Astrocyte (in vitro differentiated cells and primary cell): ENCODE measurements at regions not wholly inside any gene's neighbourhood (a gene's known extent, or its start where the extent isn't known, plus 50 kb on each side); places are given as distances from the start of the nearest gene placed in this dataset.

Experiments
- EZH2 ChIP-seq: IDR thresholded peaks from 2 replicates; pipeline ENCODE4 v1.6.1; 2012; ENCODE audit warnings: mild to moderate bottlenecking, low read length, inconsistent platforms; ENCODE audit not compliant: insufficient read depth
- TF ChIP-seq, protein P1 (sequence below): IDR thresholded peaks from 2 replicates; pipeline ENCODE4 v1.5.1; 2011; ENCODE audit warnings: low read depth, mild to moderate bottlenecking, inconsistent platforms, low read length, moderate library complexity; ENCODE audit not compliant: insufficient read depth

DNA sequence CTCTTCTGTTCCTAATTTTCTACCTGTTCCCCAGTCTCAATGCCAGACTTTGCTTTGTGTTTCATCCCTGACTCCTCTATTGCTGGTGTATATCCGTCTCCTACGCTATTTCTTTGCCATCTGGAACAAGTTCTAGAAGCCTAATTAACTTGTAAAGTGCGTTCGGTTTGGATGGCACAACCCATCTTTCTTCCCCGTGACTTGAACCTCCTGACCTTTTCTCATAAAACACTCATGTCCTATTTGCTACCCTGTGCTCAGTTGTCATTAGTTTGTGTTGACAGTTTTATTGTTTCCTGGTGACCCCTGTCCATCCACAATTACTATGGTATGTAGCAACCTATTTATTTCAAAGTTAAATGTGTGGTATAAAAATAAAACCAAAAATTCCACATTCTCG is 323.5 kb downstream of the TLE4 start:
- TF ChIP-seq, protein P1, sequence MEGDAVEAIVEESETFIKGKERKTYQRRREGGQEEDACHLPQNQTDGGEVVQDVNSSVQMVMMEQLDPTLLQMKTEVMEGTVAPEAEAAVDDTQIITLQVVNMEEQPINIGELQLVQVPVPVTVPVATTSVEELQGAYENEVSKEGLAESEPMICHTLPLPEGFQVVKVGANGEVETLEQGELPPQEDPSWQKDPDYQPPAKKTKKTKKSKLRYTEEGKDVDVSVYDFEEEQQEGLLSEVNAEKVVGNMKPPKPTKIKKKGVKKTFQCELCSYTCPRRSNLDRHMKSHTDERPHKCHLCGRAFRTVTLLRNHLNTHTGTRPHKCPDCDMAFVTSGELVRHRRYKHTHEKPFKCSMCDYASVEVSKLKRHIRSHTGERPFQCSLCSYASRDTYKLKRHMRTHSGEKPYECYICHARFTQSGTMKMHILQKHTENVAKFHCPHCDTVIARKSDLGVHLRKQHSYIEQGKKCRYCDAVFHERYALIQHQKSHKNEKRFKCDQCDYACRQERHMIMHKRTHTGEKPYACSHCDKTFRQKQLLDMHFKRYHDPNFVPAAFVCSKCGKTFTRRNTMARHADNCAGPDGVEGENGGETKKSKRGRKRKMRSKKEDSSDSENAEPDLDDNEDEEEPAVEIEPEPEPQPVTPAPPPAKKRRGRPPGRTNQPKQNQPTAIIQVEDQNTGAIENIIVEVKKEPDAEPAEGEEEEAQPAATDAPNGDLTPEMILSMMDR, result no peak
- TF ChIP-seq EZH2, result no peak
